Mucosa of descending colon (tissue), 3 donors: ENCODE measurements at regions not wholly inside any gene's neighbourhood (a gene's known extent, or its start where the extent isn't known, plus 50 kb on each side); places are given as distances from the start of the nearest gene placed in this dataset.
A peak's percentile ranks its signal among the peaks of the same experiment; 100 is the strongest.
"Not testable (repeated sequence)": the region's sequence is repeated elsewhere in the genome, so short reads cannot be mapped to it uniquely, and the experiment has no call there.

Source experiments
- ATAC-seq: fragments of 200-7000 bp; cut with Tn5 transposase; one replicate; pipeline ENCODE4 v1.9.1; 2020; ENCODE audit warnings: mild to moderate bottlenecking, moderate library complexity
- DNase-seq, 3 donors: peaks; one replicate each; pipeline ENCODE4 v3.0.0-alpha.2; 2020
- H3K36me3 ChIP-seq: fragments of 200-600 bp; one replicate; pipeline ENCODE4 v1.8.0; 2021; ENCODE audit warnings: low read depth, mild to moderate bottlenecking
- H3K4me1 ChIP-seq: fragments of 200-600 bp; one replicate; pipeline ENCODE4 v1.8.0; 2021; ENCODE audit warnings: low read depth, mild to moderate bottlenecking
- H3K4me3 ChIP-seq: fragments of 200-600 bp; one replicate; pipeline ENCODE4 v1.8.0; 2021; ENCODE audit warnings: mild to moderate bottlenecking
- H3K9me3 ChIP-seq: fragments of 200-600 bp; one replicate; pipeline ENCODE4 v1.8.0; 2021; ENCODE audit warnings: mild to moderate bottlenecking
- intact Hi-C, 2 donors: fragments of 100-400 bp; cut with DNase I in 1 of 2; cut with micrococcal nuclease in 1 of 2; formaldehyde crosslinking; loops; one replicate each; pipeline versions ENCODE4 v1.11.0 to v1.11.1; 2022; cut with DNase I, micrococcal nuclease
- TF ChIP-seq, protein P1 (sequence below): fragments of 200-600 bp; IDR thresholded peaks from one replicate; pipeline ENCODE4 v1.8.0; 2022; ENCODE audit warnings: antibody characterized with exemption, mild to moderate bottlenecking
- donor health status: DM: no; HTN: no; CAD: no; lungs with moderate emphysema.
- donor health status: DM: no; HTN: no; CAD: no.
- donor health status: DM: no; HTN: yes; CAD: no.

DNA sequence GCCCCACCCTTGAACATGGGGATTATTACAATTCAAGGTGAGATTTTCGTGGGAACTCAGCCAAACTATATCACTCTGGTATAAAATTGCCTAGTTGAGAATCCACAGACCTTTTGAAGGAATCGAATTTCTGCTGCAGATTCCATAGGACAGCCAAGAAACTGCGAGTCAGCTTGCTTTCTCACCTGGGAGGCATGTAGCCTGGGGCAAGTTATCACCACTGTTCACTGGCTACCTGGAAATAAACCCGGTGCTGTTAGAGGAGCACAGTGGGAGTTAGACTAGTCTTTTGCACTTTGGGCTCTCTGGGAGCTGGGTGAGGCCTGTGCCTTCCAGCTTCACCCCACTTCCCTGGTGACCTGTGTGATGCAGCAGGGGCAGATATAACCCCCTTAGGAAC lies 1043.5 kb downstream of the TDRD15 start:
- TF ChIP-seq, protein P1, sequence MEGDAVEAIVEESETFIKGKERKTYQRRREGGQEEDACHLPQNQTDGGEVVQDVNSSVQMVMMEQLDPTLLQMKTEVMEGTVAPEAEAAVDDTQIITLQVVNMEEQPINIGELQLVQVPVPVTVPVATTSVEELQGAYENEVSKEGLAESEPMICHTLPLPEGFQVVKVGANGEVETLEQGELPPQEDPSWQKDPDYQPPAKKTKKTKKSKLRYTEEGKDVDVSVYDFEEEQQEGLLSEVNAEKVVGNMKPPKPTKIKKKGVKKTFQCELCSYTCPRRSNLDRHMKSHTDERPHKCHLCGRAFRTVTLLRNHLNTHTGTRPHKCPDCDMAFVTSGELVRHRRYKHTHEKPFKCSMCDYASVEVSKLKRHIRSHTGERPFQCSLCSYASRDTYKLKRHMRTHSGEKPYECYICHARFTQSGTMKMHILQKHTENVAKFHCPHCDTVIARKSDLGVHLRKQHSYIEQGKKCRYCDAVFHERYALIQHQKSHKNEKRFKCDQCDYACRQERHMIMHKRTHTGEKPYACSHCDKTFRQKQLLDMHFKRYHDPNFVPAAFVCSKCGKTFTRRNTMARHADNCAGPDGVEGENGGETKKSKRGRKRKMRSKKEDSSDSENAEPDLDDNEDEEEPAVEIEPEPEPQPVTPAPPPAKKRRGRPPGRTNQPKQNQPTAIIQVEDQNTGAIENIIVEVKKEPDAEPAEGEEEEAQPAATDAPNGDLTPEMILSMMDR: no peak
- Histone ChIP-seq H3K9me3 (peaks cover 18% of the 10 kb centered on the region), H3K4me3 (no peak overlapping the region), H3K36me3 (no peaks in the 10 kb centered on the region), H3K4me1 (no peaks in the 10 kb centered on the region)
- DNase-seq (no peak), ATAC-seq (no peak)
- intact Hi-C loops: no loop called here

DNA sequence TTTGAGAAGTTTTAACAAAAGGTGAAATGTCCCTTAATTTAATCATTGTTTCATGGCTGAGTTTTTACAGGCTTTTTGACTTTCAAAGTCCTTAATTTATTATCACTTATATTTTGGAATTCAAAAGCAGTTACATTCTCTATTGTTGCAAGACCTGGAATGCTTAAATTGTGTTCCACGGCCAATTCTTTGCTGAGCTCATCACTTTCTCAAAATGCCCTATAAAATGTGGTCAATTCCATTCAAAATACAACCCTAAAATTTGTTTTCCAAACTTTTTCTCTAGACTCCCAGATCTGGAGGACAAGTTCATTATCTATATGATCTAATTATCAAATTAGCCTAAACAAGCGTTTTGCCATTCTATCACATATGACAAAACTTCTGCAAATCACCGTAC lies 1051.2 kb downstream of the TDRD15 start:
- intact Hi-C loops: no loop called here
- peaks cover 3% of the 10 kb centered on the region for H3K9me3 ChIP-seq
- H3K36me3 ChIP-seq: no peaks in the 10 kb centered on the region
- no peak for DNase-seq
- no peak for ATAC-seq
- TF ChIP-seq, protein P1: no peak
- no peaks in the 10 kb centered on the region for H3K4me1 ChIP-seq
- no peak overlapping the region for H3K4me3 ChIP-seq

DNA sequence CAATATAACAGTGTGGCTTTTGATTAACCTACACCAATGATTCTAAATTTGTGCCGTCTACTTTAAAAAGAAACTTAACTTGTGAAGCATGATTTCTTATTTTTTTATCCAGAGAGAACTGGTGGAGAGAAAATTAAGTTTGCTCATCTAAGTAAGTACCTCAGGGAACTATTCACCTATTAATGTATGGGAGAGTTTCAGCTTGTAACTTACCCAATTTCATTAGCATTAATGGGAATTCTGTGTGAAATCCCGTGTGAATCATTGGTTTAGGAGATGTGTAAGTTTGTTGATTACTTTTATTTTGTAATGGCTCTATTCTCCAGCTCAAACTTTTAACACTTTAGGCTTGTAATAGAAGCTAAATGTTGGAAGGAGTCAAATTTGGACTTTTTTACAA lies 1061.5 kb downstream of the TDRD15 start:
- Histone ChIP-seq H3K9me3 (no peaks in the 10 kb centered on the region), H3K36me3 (no peaks in the 10 kb centered on the region), H3K4me1 (no peaks in the 10 kb centered on the region), H3K4me3 (no peak overlapping the region)
- TF ChIP-seq, protein P1: no peak
- ATAC-seq: no peak
- intact Hi-C loops: no loop called here
- no peak for DNase-seq

DNA sequence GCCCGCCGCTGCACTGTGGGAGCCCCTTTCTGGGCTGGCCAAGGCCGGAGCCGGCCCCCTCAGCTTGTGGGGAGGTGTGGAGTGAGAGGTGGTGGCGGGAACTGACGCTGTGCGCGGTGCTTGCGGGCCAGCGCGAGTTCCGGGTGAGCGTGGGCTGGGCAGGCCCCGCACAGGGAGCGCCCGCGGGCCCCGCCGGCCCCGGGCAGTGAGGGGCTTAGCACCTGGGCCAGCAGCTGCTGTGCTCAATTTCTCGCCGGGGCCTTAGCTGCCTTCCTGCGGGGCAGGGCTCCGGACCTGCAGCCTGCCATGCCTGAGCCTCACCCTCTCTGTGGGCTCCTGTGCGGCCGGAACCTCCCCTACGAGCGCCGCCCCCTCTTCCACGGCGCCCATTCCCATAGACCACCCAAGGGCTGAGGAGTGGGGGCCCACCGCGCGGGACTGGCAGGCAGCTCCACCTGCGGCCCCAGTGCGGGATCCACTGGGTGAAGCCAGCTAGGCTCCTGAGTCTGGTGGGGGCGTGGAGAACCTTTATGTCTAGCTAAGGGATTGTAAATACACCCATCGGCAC lies 1062.6 kb downstream of the TDRD15 start:
- H3K4me1 ChIP-seq, H3K9me3 ChIP-seq, H3K36me3 ChIP-seq, intact Hi-C loops, H3K4me3 ChIP-seq, ATAC-seq: not testable (repeated sequence)
- DNase-seq: peak in 1 of 3 donors; percentile 36

DNA sequence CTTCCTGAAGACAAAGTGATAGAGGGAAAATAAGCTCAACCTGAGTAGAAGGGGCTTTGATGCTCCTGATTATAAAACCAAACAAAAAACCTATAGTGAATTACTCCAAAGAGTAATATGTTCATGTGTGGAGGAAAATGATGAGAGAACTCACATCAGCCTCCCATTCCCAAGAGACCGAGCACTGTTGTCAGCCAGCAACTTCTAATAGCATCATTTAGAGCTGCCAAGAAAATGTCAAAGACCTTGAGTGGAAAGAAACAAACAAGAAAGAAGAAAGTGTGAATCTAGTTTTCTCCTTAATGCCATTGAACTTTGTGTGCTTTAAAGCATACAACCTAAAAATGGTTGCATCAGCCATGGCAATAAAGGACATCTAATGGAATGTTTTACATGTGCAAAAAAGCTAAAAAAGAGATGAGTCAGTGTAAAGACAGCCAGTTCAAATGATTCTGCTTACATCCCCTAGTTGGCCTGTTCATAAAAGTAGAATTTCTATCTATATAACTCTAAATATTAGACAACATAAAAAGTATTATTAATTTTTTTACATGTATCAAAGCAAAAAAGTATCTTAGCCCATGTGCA lies 1066.2 kb downstream of the TDRD15 start:
- DNase-seq: no peak
- no peak for ATAC-seq
- H3K36me3 ChIP-seq: no peaks in the 10 kb centered on the region
- no peaks in the 10 kb centered on the region for H3K4me1 ChIP-seq
- TF ChIP-seq, protein P1: no peak
- H3K9me3 ChIP-seq: no peaks in the 10 kb centered on the region
- intact Hi-C loops: no loop called here
- no peak overlapping the region for H3K4me3 ChIP-seq

DNA sequence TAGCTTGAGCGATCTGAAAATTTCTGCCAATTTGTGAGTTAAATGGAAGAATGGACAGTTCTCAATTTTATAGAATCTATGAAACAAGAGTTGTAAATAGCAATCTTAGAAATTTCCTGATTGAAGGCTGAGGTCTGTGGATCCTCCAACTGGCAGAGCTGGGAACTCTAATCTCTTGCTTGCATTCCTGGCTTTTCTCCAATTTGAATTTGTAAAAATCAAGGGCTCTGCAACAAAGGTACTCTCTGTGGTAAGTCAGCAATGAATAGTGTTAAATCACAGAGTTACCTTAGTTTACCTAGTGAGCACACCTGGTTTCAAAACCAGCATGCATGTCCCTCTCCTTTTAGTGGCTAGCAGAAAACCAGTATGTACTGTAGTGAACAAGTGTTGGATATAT lies 1070.5 kb downstream of the TDRD15 start:
- DNase-seq (no peak), ATAC-seq (no peak)
- TF ChIP-seq, protein P1: no peak
- Histone ChIP-seq H3K9me3 (no peaks in the 10 kb centered on the region), H3K4me3 (no peak overlapping the region), H3K36me3 (no peaks in the 10 kb centered on the region), H3K4me1 (no peaks in the 10 kb centered on the region)
- intact Hi-C loops: no loop called here
